Endothelial cell of umbilical vein (primary cell): ENCODE measurements at regions not wholly inside any gene's neighbourhood (a gene's known extent, or its start where the extent isn't known, plus 50 kb on each side); places are given as distances from the start of the nearest gene placed in this dataset.

Source experiments
- BruUV-seq: library from RNA; stranded (reverse); fragments of 400-500 nt; replicated peaks from 2 replicates; lab custom pipeline; 2021; lab: Mats Ljungman, UMichigan
- CTCF ChIA-PET: fragments of 300-600, 350-600 bp; sonication (Branson Sonifier 250); formaldehyde crosslinking; loops from one replicate; lab custom pipeline; 2021; ENCODE audit warnings: antibody characterized with exemption, inconsistent platforms; lab: Charles Lee
- POLR2A ChIA-PET: fragments of 300-600, 350-600 bp; sonication (Branson Sonifier 250); formaldehyde crosslinking; loops from one replicate; lab custom pipeline; 2021; ENCODE audit warnings: antibody characterized with exemption, inconsistent platforms; lab: Charles Lee
- DNase-seq: peaks from one replicate; pipeline ENCODE4 v3.0.0-alpha.2; 2011; ENCODE audit warnings: low read depth, low spot score
- FAIRE-seq: peaks from 2 replicates; lab custom pipeline; 2011; peaks lifted over from hg19 to GRCh38; lab: Jason Lieb, UNC
- H2AFZ ChIP-seq: 2 replicates; pipeline ENCODE4 v1.6.0; 2012; ENCODE audit warnings: low read depth, low read length, control low read depth, inconsistent platforms
- H3K27ac ChIP-seq: 2 replicates; pipeline ENCODE4 v1.5.1; 2011; ENCODE audit warnings: low read depth, mild to moderate bottlenecking, control low read depth, low read length, moderate library complexity; ENCODE audit not compliant: insufficient read depth
- H3K27me3 ChIP-seq, 2 experiments: 2 replicates each; pipeline versions ENCODE4 v1.6.0 to v1.6.1; 2011; ENCODE audit warnings: low read length in 2 of 2, mixed read lengths in 1 of 2; ENCODE audit not compliant: control insufficient read depth in 2 of 2, insufficient read depth in 2 of 2
- H3K36me3 ChIP-seq, 2 experiments: 2 replicates in 1 of 2; 3 replicates in 1 of 2; pipeline ENCODE4 v1.5.1; 2011; ENCODE audit warnings: low read length in 2 of 2, mild to moderate bottlenecking in 1 of 2, moderate library complexity in 1 of 2; ENCODE audit not compliant: control insufficient read depth in 2 of 2, insufficient read depth in 2 of 2; ENCODE audit errors: extremely low read depth in 1 of 2
- H3K4me1 ChIP-seq: 3 replicates; pipeline ENCODE4 v1.5.1; 2011; ENCODE audit warnings: mild to moderate bottlenecking, low read length; ENCODE audit not compliant: control insufficient read depth, insufficient read depth; ENCODE audit errors: extremely low read depth
- H3K4me2 ChIP-seq: 2 replicates; pipeline ENCODE4 v1.6.1; 2011; ENCODE audit warnings: low read length, control low read depth, mixed read lengths; ENCODE audit not compliant: insufficient read depth
- H3K4me3 ChIP-seq, 3 experiments: fragments of 200-600 bp in 1 of 3; sonication (generic), shearing (Covaris generic) in 1 of 3; replicated peaks in 1 of 3; 2 replicates each; pipeline ENCODE4 v1.5.1; 2011 to 2016; ENCODE audit warnings: control low read depth in 3 of 3, low read length in 3 of 3, mild to moderate bottlenecking in 2 of 3, inconsistent platforms in 1 of 3, low read depth in 1 of 3, moderate library complexity in 1 of 3; ENCODE audit not compliant: insufficient read depth in 1 of 3
- H3K79me2 ChIP-seq: 2 replicates; pipeline ENCODE4 v1.6.0; 2012; ENCODE audit warnings: low read length, inconsistent platforms; ENCODE audit not compliant: control insufficient read depth, insufficient read depth
- H3K9ac ChIP-seq: replicated peaks from 2 replicates; pipeline ENCODE3; 2011; ENCODE audit warnings: low read length, control low read depth; ENCODE audit not compliant: insufficient read depth; ENCODE audit errors: extremely low read depth
- H3K9me1 ChIP-seq: replicated peaks from 3 replicates; pipeline ENCODE4 v1.6.0; 2011; ENCODE audit warnings: mild to moderate bottlenecking, low read length; ENCODE audit not compliant: control insufficient read depth, insufficient read depth; ENCODE audit errors: extremely low read depth
- H3K9me3 ChIP-seq: replicated peaks from 2 replicates; pipeline ENCODE4 v1.5.1; 2012; ENCODE audit warnings: low read length, inconsistent platforms; ENCODE audit not compliant: control insufficient read depth, insufficient read depth
- H4K20me1 ChIP-seq: replicated peaks from 2 replicates; pipeline ENCODE3; 2011; ENCODE audit warnings: mild to moderate bottlenecking, low read length; ENCODE audit not compliant: control insufficient read depth, insufficient read depth; ENCODE audit errors: extremely low read depth
- CTCF ChIP-seq, 2 donors: IDR thresholded peaks; 1 replicate in 1 of 2; 2 replicates in 1 of 2; pipeline ENCODE4 v1.5.1; 2011; ENCODE audit warnings: low read length in 2 of 2, mild to moderate bottlenecking in 2 of 2, moderate library complexity in 2 of 2, control low read depth in 1 of 2, inconsistent platforms in 1 of 2, low read depth in 1 of 2; ENCODE audit not compliant: insufficient read depth in 1 of 2; ENCODE audit errors: extremely low read depth in 1 of 2
- EZH2 ChIP-seq: IDR thresholded peaks from 2 replicates; pipeline ENCODE4 v1.6.1; 2012; ENCODE audit warnings: borderline replicate concordance, low read depth, mild to moderate bottlenecking, moderate library complexity, low read length, inconsistent platforms; ENCODE audit not compliant: severe bottlenecking
- FOS ChIP-seq: IDR thresholded peaks from 2 replicates; pipeline ENCODE4 v1.6.1; 2011; ENCODE audit warnings: mild to moderate bottlenecking, low read length, moderate library complexity, borderline replicate concordance; ENCODE audit not compliant: insufficient read depth
- GATA2 ChIP-seq: IDR thresholded peaks from 2 replicates; pipeline ENCODE4 v1.7.0; 2011; ENCODE audit warnings: low read depth, mild to moderate bottlenecking, moderate library complexity, mixed read lengths, low read length; ENCODE audit not compliant: insufficient read length, insufficient read depth
- JUN ChIP-seq: IDR thresholded peaks from 2 replicates; pipeline ENCODE4 v1.6.1; 2011; ENCODE audit warnings: borderline replicate concordance, low read depth; ENCODE audit not compliant: insufficient read length, insufficient read depth
- MYC ChIP-seq: IDR thresholded peaks from one replicate; pipeline ENCODE4 v1.6.1; 2011; ENCODE audit warnings: mild to moderate bottlenecking, low read depth, low read length
- POLR2A ChIP-seq: IDR thresholded peaks from 2 replicates; pipeline ENCODE4 v1.6.1; 2012; ENCODE audit warnings: low read depth, mild to moderate bottlenecking, control low read depth, low read length
- POLR2AphosphoS5 ChIP-seq: IDR thresholded peaks from 2 replicates; pipeline ENCODE4 v1.6.1; 2012; ENCODE audit warnings: low read depth, mild to moderate bottlenecking, control low read depth, low read length, moderate library complexity; ENCODE audit not compliant: insufficient read depth
- dilution Hi-C: fragments of 300-500 bp; cut with MboI; formaldehyde crosslinking; loops from one replicate; pipeline ENCODE4 v1.15.0; 2019; ENCODE audit warnings: low sequenced_read_pairs; ENCODE audit not compliant: extremely low pct_ligation_motif_present
- intact Hi-C: fragments of 100-400 bp; cut with micrococcal nuclease; formaldehyde crosslinking; loops from one replicate; pipeline ENCODE4 v1.10.0; 2022
- TF ChIP-seq, protein P1 (sequence below): IDR thresholded peaks from 2 replicates; pipeline ENCODE4 v1.6.1; 2011; ENCODE audit not compliant: insufficient read depth, insufficient read length

DNA sequence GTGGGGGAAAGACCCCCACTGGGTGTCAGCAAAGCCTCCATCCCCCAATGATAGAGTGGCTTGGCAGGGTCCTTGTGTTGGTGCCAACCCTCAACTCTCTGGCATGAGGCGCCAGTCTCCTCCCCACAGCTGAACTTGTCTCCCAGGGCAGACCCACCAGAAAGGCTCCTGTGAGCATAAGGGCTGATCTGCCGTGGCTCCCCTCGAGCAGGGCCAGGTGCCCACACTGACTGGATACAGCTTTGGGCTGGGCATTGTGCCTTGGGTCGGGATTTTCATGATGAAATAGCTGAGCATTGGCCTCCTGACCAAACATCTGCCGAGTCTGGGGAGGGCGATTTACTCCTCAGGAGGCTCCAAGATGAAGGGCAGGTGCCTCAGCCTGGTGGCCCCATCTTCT lies 68.1 kb upstream of the NPTX2 start:
- no peak overlapping the region for H2AFZ ChIP-seq
- FAIRE-seq, result no peak
- H3K79me2 ChIP-seq, result no peaks in the 10 kb centered on the region
- intact Hi-C loops, result no loop called here
- H3K27ac ChIP-seq, result no peak overlapping the region
- dilution Hi-C loops, result no loop called here
- H3K4me1 ChIP-seq, result no peaks in the 10 kb centered on the region
- H3K9me1 ChIP-seq, result no peaks in the 10 kb centered on the region
- no peaks in the 10 kb centered on the region for H4K20me1 ChIP-seq
- H3K4me2 ChIP-seq, result no peak overlapping the region
- POLR2A ChIA-PET, result no interaction called here
- no peak for DNase-seq
- CTCF ChIA-PET, result interaction anchor here (1.1 kb wide), 1 partner anchor 197 kb away, joined by 3 read pairs; no protein-coding TSS in a partner anchor
- BruUV-seq, result no TSS peak
- H3K4me3 ChIP-seq, result no peak overlapping the region
- TF ChIP-seq JUN (no peak), POLR2AphosphoS5 (no peak), CTCF (IDR thresholded peaks at IDR 0.05; ENCODE audit: extremely low read depth in 1 of 2, insufficient read depth in 1 of 2, low read depth in 1 of 2, low read length in 2 of 2) (no peak), GATA2 (no peak)
- H3K27me3 ChIP-seq, result no peaks in the 10 kb centered on the region
- H3K36me3 ChIP-seq, result no peaks in the 10 kb centered on the region
- H3K9me3 ChIP-seq, result no peaks in the 10 kb centered on the region
- no peak overlapping the region for H3K9ac ChIP-seq

- Histone ChIP-seq H3K4me1 (no peaks in the 10 kb centered on the region), H3K9me3 (no peaks in the 10 kb centered on the region), H3K36me3 (no peaks in the 10 kb centered on the region), H3K9me1 (no peaks in the 10 kb centered on the region), H2AFZ (no peak overlapping the region), H3K9ac (no peak overlapping the region), H3K27ac (no peak overlapping the region), H3K27me3 (no peaks in the 10 kb centered on the region), H3K79me2 (no peaks in the 10 kb centered on the region), H4K20me1 (no peaks in the 10 kb centered on the region), H3K4me2 (no peak overlapping the region), H3K4me3 (no peak overlapping the region)
- intact Hi-C loops (no loop called here), dilution Hi-C loops (no loop called here)
- no peak for DNase-seq
- ChIA-PET CTCF (interaction anchor here (1.1 kb wide), 1 partner anchor 197 kb away, joined by 3 read pairs; no protein-coding TSS in a partner anchor), POLR2A (no interaction called here)
- FAIRE-seq, result no peak
- BruUV-seq, result no TSS peak
- no peak for TF ChIP-seq FOS
- no peak for TF ChIP-seq MYC
- no peak for TF ChIP-seq POLR2AphosphoS5
- TF ChIP-seq, protein P1, sequence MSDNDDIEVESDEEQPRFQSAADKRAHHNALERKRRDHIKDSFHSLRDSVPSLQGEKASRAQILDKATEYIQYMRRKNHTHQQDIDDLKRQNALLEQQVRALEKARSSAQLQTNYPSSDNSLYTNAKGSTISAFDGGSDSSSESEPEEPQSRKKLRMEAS, result no peak
- TF ChIP-seq JUN, result no peak
- TF ChIP-seq GATA2, result no peak
- no peak for TF ChIP-seq EZH2
- no peak for TF ChIP-seq POLR2A
Measured at GRCh38 chr7:98548370-98548769, 68.7 kb upstream of the NPTX2 start.
